HG02759 (cell line): ENCODE measurements at regions not wholly inside any gene's neighbourhood (a gene's known extent, or its start where the extent isn't known, plus 50 kb on each side); places are given as distances from the start of the nearest gene placed in this dataset.
"Not testable (repeated sequence)": the region's sequence is repeated elsewhere in the genome, so short reads cannot be mapped to it uniquely, and the experiment has no call there.

Experiments used
- ATAC-seq: cut with Tn5 transposase; IDR thresholded peaks from one replicate; pipeline ENCODE4 v1.9.1; 2021; ENCODE audit warnings: mild to moderate bottlenecking, moderate library complexity; ENCODE audit not compliant: unreplicated experiment

DNA sequence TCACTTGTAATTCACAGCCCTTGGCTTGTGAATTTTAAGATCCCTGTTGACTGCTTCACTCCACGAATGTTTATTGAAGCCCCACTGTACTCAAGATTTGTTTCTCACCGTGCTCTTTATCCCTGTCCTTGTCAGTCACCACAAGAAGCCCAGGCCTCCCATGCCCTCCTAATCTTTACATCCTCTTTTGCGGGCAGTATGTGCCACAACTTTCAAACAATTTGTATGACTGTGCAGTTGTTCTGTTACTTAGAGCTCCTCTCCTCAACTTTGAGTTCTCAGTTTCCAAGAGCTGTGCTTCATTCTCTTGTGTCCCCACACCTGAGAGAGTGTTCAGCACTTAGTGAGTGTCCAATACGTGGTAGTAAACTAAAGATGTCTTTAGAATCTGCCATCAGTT lies 467.7 kb downstream of the NKX6-1 start:
- ATAC-seq: no peak

DNA sequence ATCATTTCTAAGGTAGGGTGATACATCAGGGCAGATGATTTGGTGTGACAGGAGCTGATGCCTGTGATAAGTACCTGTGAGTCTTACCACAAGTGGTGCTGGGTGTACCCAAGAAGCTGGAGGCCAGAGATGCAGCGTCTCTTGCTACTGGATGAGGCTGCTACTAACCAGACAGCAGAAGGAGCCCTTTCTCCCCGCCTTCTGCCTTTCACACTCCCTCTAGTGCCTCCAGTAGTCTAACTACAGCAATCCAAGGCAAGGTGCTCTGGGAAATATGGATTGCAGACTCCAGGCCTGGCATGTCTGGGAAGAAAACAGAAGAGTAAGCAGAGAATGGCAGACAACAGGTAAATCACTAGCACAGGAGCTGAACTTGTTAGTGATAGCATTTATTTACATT lies 470.8 kb downstream of the NKX6-1 start:
- no peak for ATAC-seq

GRCh38 chr4:84024405-84024804 lies 474.7 kb downstream of the NKX6-1 start:
- no peak for ATAC-seq

GRCh38 chr4:84022564-84022963 lies 476.5 kb downstream of the NKX6-1 start:
- no peak for ATAC-seq

DNA sequence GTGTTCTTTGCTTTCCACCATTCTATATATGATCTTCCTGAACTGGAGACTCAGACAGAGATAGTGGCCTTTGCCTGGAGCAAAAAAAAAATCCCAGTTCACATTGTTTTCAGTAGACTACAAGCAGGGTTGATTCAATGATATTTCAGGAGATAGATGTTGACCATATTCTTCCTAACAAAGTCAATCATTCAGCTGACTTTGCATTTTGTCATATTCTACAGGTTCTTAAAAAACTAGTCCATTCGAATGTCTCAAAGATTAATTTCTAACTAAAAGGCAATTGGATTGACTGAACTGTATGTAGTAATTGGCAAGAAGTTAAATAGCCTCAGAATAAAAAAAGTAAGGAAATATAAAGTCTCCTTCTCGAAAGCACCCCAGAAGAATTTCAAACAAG lies 479.5 kb downstream of the NKX6-1 start:
- ATAC-seq: no peak

GRCh38 chr4:84003046-84003445 lies 467.1 kb downstream of the GPAT3 start:
- no peak for ATAC-seq

GRCh38 chr4:84001876-84002569 lies 466.1 kb downstream of the GPAT3 start:
- ATAC-seq: no peak

- no peak for ATAC-seq
Observed at GRCh38 chr4:83996254-83996653, 460.3 kb downstream of the GPAT3 start.

- ATAC-seq: no peak
Observed at GRCh38 chr4:83993774-83994173, 457.9 kb downstream of the GPAT3 start.

DNA sequence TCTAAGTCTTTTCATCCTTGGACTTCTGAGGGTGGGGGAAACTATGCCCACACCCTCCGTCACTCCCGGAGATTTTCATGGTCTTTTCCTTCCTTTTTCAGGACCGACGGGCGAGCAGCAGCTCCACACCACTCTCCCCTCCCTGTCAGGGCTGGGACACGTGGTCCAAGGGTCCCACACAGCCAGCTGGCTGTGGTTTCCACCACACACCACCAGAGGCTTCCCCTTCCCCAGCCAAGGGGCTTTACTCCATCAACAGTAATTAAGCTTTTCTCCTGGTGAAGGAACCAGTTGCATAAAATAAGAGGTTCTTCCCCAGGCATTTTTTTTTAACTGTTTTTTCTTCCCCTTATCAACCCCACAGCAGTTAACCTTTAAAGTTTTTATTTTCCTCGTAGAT lies 453.9 kb downstream of the GPAT3 start:
- ATAC-seq: no peak

DNA sequence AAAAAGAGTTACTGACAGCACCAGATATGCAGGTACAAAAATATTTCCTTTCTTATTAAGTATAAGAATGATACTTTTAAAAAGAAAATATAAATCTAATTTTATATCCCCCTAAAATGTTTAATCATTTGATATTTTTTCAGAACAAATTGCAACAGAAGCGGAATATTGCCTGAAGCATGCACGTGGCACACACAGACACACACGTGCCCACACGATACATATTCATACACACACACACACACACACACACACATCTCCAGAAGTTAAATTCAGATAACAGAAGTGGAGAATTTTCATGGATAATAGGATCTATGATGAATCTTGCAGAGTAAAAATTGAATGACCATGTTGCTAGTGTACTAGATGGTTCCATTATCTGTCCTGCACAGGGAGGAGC lies 445.2 kb downstream of the GPAT3 start:
- ATAC-seq: no peak

GRCh38 chr4:83979773-83980172 lies 443.9 kb downstream of the GPAT3 start:
- no peak for ATAC-seq

DNA sequence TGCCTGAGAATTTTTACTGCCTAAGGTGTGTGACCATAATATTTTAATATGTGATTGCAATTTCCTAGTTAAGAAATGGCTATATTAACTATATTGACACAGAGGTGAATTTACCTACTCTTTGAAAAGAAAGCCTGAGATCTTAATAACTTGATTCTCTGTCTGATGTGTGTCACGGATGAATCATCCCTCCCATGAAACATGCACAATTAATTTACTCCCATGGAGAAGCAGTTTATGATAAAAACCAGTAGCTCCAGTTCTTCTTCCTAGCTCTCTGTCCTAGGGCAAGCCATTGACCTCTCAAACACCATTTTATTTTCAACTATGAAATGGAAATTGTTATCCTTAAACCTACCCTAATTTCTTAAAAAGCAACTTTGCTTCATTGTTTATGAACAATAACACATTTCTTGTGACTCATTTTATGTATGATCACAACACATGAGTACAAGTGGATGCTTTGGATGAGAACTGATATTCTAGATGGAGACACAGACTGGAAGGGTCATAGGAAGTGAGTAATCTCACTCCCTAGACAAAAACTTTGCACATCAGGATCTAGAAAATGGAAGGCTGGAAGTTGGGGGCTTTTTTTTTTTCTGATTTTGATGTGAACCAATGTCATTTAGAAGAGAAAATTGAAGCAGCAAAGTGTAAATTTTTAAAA lies 438.3 kb downstream of the GPAT3 start:
- no peak for ATAC-seq

- no peak for ATAC-seq
Observed at GRCh38 chr4:83964996-83965541, 429.2 kb downstream of the GPAT3 start.

DNA sequence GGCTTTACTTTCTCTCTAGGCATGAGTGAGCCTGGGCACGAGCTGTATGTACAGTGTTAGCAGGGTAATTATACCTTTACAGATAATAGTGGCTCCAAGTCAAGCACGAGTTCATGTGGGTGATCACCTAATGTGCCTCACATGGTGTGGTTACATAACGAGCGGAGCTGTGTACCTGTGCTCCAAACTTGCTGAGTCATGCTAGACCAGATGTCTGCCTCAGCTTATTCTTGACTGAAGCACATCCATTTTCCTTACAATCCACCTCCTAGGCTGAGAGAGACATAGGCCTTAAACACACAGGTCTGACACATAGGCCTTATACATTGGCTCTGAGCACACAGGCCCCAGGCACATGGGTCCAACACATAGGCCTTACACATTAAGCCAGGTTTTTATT lies 426.6 kb downstream of the GPAT3 start:
- no peak for ATAC-seq

GRCh38 chr4:83961575-83961974 lies 425.7 kb downstream of the GPAT3 start:
- ATAC-seq: no peak

GRCh38 chr4:83959160-83959559 lies 423.3 kb downstream of the GPAT3 start:
- no peak for ATAC-seq

DNA sequence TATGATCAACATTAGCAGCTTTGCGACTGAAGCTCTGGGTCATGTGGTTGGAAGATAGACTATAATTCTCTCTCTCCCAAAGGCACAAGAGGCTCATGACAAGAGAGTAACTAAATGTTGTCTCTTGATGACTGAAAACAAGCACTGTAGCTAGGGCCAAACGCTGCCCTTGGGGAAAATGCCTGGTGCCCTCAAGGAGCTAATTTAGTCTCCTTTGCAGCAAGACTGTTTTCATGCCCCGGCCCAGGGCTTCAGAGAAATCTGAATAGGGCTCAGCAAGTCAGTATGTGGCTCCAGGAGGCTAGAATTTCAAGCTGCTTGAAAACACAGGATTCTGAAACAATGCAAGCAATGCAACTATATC lies 411.9 kb downstream of the GPAT3 start:
- no peak for ATAC-seq

- ATAC-seq: no peak
Observed at GRCh38 chr4:83947125-83947829, 411.4 kb downstream of the GPAT3 start.

DNA sequence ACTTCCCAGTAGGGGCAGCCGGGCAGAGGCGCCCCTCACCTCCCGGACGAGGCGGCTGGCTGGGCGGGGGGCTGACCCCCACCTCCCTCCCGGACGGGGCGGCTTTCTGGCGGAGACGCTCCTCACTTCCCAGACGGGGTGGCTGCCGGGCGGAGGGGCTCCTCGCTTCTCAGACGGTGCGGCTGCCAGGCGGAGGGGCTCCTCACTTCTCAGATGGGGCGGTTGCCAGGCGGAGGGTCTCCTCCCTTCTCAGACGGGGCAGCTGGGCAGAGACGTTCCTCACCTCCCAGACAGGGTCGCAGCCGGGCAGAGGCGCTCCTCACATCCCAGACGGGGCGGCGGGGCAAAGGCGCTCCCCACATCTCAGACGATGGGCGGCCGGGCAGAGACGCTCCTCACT lies 407.8 kb downstream of the GPAT3 start:
- ATAC-seq: not testable (repeated sequence)

- no peak for ATAC-seq
Observed at GRCh38 chr4:83932750-83933391, 397.0 kb downstream of the GPAT3 start.
